MCF 10A (cell line): ENCODE measurements at regions not wholly inside any gene's neighbourhood (a gene's known extent, or its start where the extent isn't known, plus 50 kb on each side); places are given as distances from the start of the nearest gene placed in this dataset.

Experiments
- BruUV-seq: library from RNA; stranded (reverse); fragments of 400-500 nt; replicated peaks from 2 replicates; lab custom pipeline; 2021; lab: Mats Ljungman, UMichigan
- CTCF ChIA-PET: fragments of 300-600 bp; sonication (Branson Sonifier 250); formaldehyde crosslinking; extraction: SDS; loops from one replicate; lab custom pipeline; 2021; ENCODE audit warnings: antibody characterized with exemption, inconsistent platforms; lab: Yijun Ruan, JAX
- POLR2A ChIA-PET: fragments of 300-600, 350-650 bp; sonication (Branson Sonifier 250); formaldehyde crosslinking; extraction: SDS; loops from one replicate; lab custom pipeline; 2020; ENCODE audit warnings: antibody characterized with exemption, inconsistent platforms; lab: Yijun Ruan, JAX
- DNase-seq: peaks from one replicate; pipeline ENCODE4 v3.0.0-alpha.2; 2018; ENCODE audit not compliant: unreplicated experiment
- H3K27ac Mint-ChIP-seq: one replicate; pipeline ENCODE4 v1.8.0; 2022; ENCODE audit warnings: mild to moderate bottlenecking, low read depth, mixed read lengths; ENCODE audit not compliant: unreplicated experiment
- H3K27me3 Mint-ChIP-seq: one replicate; pipeline ENCODE4 v1.8.0; 2022; ENCODE audit warnings: mixed read lengths; ENCODE audit not compliant: insufficient read depth, unreplicated experiment
- H3K36me3 Mint-ChIP-seq: one replicate; pipeline ENCODE4 v1.8.0; 2022; ENCODE audit warnings: mild to moderate bottlenecking, moderate library complexity, mixed read lengths; ENCODE audit not compliant: insufficient read depth, unreplicated experiment
- H3K4me1 Mint-ChIP-seq: one replicate; pipeline ENCODE4 v1.8.0; 2022; ENCODE audit warnings: mixed read lengths; ENCODE audit not compliant: insufficient read depth, unreplicated experiment
- H3K4me3 Mint-ChIP-seq: one replicate; pipeline ENCODE4 v1.8.0; 2022; ENCODE audit warnings: mild to moderate bottlenecking, moderate library complexity, mixed read lengths; ENCODE audit not compliant: unreplicated experiment
- H3K9me3 Mint-ChIP-seq: one replicate; pipeline ENCODE4 v1.8.0; 2022; ENCODE audit warnings: mixed read lengths; ENCODE audit not compliant: unreplicated experiment
- intact Hi-C: fragments of 100-400 bp; cut with micrococcal nuclease; formaldehyde crosslinking; loops from 2 replicates; pipeline ENCODE4 v1.14.1; 2022
- TF ChIP-seq, protein P1 (sequence below): fragments of 200-600 bp; IDR thresholded peaks from one replicate; pipeline ENCODE4 v1.8.0; 2022; ENCODE audit warnings: antibody characterized with exemption, mild to moderate bottlenecking; ENCODE audit not compliant: unreplicated experiment

DNA sequence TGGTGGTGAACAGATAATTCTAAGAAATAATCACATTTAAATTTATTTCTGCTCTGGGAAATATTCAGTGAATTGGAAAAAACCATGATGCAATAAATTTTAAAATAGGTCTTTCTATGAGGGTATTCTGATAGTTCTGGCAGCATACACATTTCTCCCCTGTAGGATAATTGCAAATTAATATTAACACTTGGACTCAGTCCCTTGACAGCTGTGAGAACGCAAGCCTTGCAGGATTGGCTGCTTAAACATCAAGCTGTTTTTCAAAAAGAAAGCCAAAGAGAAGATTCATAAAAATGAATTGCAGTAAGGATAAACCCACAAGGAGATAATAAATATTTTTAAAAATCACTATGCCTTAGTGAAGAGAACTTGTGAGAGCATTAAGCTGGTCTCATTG, 180.0 kb downstream of the MTRR start:
- no peaks in the 10 kb centered on the region for H3K36me3 Mint-ChIP-seq
- H3K4me3 Mint-ChIP-seq, result no peak overlapping the region
- peaks cover 16% of the 10 kb centered on the region for H3K9me3 Mint-ChIP-seq
- ChIA-PET POLR2A (no interaction called here), CTCF (interaction anchor here (0.8 to 1.1 kb wide), 2 partner anchors 12 to 164 kb away, joined by 3 to 4 read pairs; no protein-coding TSS in a partner anchor)
- BruUV-seq, result no TSS peak
- TF ChIP-seq, protein P1, sequence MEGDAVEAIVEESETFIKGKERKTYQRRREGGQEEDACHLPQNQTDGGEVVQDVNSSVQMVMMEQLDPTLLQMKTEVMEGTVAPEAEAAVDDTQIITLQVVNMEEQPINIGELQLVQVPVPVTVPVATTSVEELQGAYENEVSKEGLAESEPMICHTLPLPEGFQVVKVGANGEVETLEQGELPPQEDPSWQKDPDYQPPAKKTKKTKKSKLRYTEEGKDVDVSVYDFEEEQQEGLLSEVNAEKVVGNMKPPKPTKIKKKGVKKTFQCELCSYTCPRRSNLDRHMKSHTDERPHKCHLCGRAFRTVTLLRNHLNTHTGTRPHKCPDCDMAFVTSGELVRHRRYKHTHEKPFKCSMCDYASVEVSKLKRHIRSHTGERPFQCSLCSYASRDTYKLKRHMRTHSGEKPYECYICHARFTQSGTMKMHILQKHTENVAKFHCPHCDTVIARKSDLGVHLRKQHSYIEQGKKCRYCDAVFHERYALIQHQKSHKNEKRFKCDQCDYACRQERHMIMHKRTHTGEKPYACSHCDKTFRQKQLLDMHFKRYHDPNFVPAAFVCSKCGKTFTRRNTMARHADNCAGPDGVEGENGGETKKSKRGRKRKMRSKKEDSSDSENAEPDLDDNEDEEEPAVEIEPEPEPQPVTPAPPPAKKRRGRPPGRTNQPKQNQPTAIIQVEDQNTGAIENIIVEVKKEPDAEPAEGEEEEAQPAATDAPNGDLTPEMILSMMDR, result no peak
- intact Hi-C loops, result no loop called here
- DNase-seq, result no peak
- no peak overlapping the region for H3K27ac Mint-ChIP-seq
- H3K4me1 Mint-ChIP-seq, result no peaks in the 10 kb centered on the region
- peaks cover 17% of the 10 kb centered on the region for H3K27me3 Mint-ChIP-seq

DNA sequence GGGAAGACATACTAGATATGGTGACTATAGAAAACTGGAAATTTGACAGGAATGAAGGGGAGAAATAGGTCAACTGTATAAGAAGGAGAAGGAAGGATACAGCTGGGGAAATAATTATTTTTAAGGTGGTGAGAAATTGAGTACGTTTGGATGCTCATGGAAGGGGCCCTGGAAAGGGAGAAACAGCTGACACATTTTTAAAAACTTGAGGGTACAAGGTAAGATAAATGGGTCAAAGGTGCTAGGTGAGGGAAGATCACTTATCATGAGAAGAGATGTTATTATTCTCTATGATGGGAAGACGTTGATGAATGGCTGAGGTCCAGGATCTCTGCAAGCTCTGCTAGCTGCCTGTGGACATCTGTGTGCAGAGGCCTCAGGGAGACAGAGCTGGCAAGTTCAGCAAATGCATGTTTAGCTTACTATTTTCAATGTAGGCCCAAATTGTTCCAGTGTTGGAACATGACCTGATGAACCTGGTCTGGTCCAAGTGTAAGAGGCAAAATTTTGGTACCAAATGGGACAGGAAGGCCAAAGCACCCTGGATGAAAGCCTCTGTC, 181.7 kb downstream of the MTRR start:
- Mint-ChIP-seq H3K36me3 (no peaks in the 10 kb centered on the region), H3K27me3 (peaks cover 22% of the 10 kb centered on the region), H3K4me1 (no peaks in the 10 kb centered on the region), H3K27ac (no peak overlapping the region), H3K9me3 (peaks cover 16% of the 10 kb centered on the region), H3K4me3 (no peak overlapping the region)
- intact Hi-C loops, result no loop called here
- BruUV-seq, result no TSS peak
- ChIA-PET CTCF (no interaction called here), POLR2A (no interaction called here)
- TF ChIP-seq, protein P1, result no peak
- no peak for DNase-seq

DNA sequence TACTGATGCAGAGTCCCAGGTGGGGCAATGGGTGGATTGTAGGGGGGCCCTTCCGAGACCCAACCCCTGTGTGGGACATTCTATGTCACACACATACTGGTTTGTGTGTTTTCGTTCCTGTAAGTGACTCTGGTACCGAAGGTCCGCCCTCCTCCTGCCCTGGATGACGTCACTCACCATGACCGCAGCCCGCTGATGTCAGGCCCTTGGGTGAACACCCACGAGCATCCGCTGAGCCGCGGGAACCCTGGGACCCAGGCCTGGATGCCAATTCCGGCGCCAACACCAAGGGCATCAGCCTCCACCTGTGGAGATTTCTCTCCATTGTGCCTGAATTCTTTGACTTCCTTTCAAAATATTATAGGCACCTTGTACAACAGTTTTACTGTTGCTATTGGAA, 184.3 kb downstream of the MTRR start:
- ChIA-PET POLR2A (interaction anchor here (0.6 kb wide), 1 partner anchor 1501 kb away, joined by 3 read pairs; no protein-coding TSS in a partner anchor), CTCF (no interaction called here)
- Mint-ChIP-seq H3K27me3 (peaks cover 45% of the 10 kb centered on the region), H3K4me1 (peaks cover 7% of the 10 kb centered on the region), H3K27ac (no peak overlapping the region), H3K9me3 (peaks cover 16% of the 10 kb centered on the region), H3K4me3 (no peak overlapping the region), H3K36me3 (no peaks in the 10 kb centered on the region)
- TF ChIP-seq, protein P1, result no peak
- no TSS peak for BruUV-seq
- intact Hi-C loops, result no loop called here
- no peak for DNase-seq

DNA sequence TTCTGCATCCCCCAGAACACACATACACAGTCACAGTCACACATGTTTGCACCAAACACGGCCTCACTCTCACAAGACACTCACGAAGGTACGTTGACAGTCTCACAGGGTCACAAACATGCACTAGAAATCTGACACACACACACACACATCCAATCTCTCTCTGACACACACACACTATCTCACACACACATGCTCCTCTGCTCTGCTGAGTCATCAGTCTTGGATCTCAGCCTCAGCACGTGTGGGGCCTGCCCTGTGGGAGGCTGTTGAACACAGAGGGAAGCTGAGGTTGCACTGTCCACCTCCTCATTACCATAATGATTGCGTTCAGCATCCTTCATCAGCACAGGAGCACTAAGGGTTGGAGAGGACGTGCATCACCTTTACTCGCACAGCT, 188.8 kb downstream of the MTRR start:
- Mint-ChIP-seq H3K27ac (no peak overlapping the region), H3K27me3 (peaks cover 28% of the 10 kb centered on the region), H3K4me1 (peaks cover 7% of the 10 kb centered on the region), H3K9me3 (no peaks in the 10 kb centered on the region), H3K4me3 (no peak overlapping the region), H3K36me3 (no peaks in the 10 kb centered on the region)
- DNase-seq, result no peak
- BruUV-seq, result no TSS peak
- POLR2A ChIA-PET, result interaction anchor here (0.8 kb wide), 1 partner anchor 181 kb away, joined by 3 read pairs; no protein-coding TSS in a partner anchor
- TF ChIP-seq, protein P1, result no peak
- intact Hi-C loops, result no loop called here
- CTCF ChIA-PET, result interaction anchor here (1.0 kb wide), 1 partner anchor 11 kb away, joined by 3 read pairs; no protein-coding TSS in a partner anchor
